Colonic mucosa (tissue), 4 donors: ENCODE measurements at regions not wholly inside any gene's neighbourhood (a gene's known extent, or its start where the extent isn't known, plus 50 kb on each side); places are given as distances from the start of the nearest gene placed in this dataset.

Experiments used
- DNase-seq: peaks from one replicate; pipeline ENCODE4 v3.0.0-alpha.2; 2020
- H3K27ac ChIP-seq: fragments of 200-600 bp; one replicate; pipeline ENCODE4 v1.8.0; 2021
- H3K27me3 ChIP-seq: fragments of 200-600 bp; one replicate; pipeline ENCODE4 v1.8.0; 2021
- H3K36me3 ChIP-seq: fragments of 200-600 bp; one replicate; pipeline ENCODE4 v1.8.0; 2021
- H3K4me1 ChIP-seq: fragments of 200-600 bp; one replicate; pipeline ENCODE4 v1.8.0; 2021; ENCODE audit warnings: mild to moderate bottlenecking
- H3K4me3 ChIP-seq: fragments of 200-600 bp; one replicate; pipeline ENCODE4 v1.8.0; 2021
- H3K9ac ChIP-seq, 2 donors: one replicate each; pipeline ENCODE4 v1.7.0; 2013; ENCODE audit warnings: control low read depth in 2 of 2, low read depth in 2 of 2, low read length in 2 of 2
- H3K9me3 ChIP-seq: fragments of 200-600 bp; one replicate; pipeline ENCODE4 v1.8.0; 2021
- intact Hi-C: fragments of 100-400 bp; cut with DNase I; formaldehyde crosslinking; loops from one replicate; pipeline ENCODE4 v1.14.1; 2022
- TF ChIP-seq, protein P1 (sequence below): fragments of 200-600 bp; IDR thresholded peaks from one replicate; pipeline ENCODE4 v1.8.0; 2022; ENCODE audit warnings: antibody characterized with exemption, mild to moderate bottlenecking
- donor health status: healthy.
- donor health status: DM: no; HTN: no; CAD: no.
- donor health status: DM: no; HTN: no; CAD: no.

GRCh38 chr7:145169908-145170307 lies 334.1 kb upstream of the TPK1 start:
- TF ChIP-seq, protein P1, sequence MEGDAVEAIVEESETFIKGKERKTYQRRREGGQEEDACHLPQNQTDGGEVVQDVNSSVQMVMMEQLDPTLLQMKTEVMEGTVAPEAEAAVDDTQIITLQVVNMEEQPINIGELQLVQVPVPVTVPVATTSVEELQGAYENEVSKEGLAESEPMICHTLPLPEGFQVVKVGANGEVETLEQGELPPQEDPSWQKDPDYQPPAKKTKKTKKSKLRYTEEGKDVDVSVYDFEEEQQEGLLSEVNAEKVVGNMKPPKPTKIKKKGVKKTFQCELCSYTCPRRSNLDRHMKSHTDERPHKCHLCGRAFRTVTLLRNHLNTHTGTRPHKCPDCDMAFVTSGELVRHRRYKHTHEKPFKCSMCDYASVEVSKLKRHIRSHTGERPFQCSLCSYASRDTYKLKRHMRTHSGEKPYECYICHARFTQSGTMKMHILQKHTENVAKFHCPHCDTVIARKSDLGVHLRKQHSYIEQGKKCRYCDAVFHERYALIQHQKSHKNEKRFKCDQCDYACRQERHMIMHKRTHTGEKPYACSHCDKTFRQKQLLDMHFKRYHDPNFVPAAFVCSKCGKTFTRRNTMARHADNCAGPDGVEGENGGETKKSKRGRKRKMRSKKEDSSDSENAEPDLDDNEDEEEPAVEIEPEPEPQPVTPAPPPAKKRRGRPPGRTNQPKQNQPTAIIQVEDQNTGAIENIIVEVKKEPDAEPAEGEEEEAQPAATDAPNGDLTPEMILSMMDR = no peak
- intact Hi-C loops = no loop called here
- Histone ChIP-seq H3K4me1 (no peaks in the 10 kb centered on the region), H3K9ac (no peak overlapping the region), H3K4me3 (no peak overlapping the region), H3K27me3 (no peaks in the 10 kb centered on the region), H3K36me3 (no peaks in the 10 kb centered on the region), H3K9me3 (no peaks in the 10 kb centered on the region), H3K27ac (no peak overlapping the region)
- DNase-seq = no peak

DNA sequence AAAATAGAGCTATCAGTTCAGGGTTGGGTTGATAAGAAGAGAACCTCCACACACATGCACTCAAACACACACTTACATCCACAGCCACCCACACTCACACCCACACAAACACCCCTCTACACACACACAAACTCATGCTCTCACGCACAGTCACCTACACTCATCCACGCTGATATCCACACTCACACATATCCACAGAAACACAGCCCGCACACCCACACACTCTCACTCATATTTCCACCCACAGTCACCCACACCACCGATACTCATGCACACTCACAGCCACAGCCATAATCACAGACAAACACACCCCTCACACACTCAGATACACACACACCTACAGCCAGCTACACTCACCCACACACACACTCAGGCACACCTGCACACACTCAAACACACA lies 333.0 kb upstream of the TPK1 start:
- Histone ChIP-seq H3K4me3 (no peak overlapping the region), H3K27ac (no peak overlapping the region), H3K9me3 (no peaks in the 10 kb centered on the region), H3K36me3 (no peaks in the 10 kb centered on the region), H3K4me1 (no peaks in the 10 kb centered on the region), H3K9ac (no peak overlapping the region), H3K27me3 (no peaks in the 10 kb centered on the region)
- DNase-seq = no peak
- TF ChIP-seq, protein P1 = no peak
- intact Hi-C loops = no loop called here

DNA sequence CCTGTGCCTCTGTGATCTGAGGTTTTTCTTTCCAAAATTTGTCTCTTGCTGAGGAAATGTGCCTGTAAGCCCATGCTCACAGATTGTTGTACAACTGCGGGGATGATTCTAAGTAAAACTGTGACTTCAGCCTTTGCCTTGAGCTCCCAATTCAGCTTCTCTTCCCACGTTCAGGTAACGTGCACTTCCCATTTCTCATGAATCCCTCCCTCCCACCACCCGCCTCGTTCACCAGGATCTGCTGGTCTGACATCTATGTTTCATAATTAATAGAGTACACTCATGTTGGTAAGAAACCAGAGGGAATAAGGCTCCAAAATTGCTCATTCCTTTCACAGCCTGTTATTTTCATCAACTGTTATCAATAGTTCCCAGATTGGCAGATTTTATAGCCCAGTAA lies 332.6 kb upstream of the TPK1 start:
- no peak overlapping the region for H3K9ac ChIP-seq
- H3K27ac ChIP-seq = no peak overlapping the region
- no peaks in the 10 kb centered on the region for H3K27me3 ChIP-seq
- DNase-seq = no peak
- TF ChIP-seq, protein P1 = no peak
- no peak overlapping the region for H3K4me3 ChIP-seq
- H3K9me3 ChIP-seq = no peaks in the 10 kb centered on the region
- H3K4me1 ChIP-seq = no peaks in the 10 kb centered on the region
- H3K36me3 ChIP-seq = no peaks in the 10 kb centered on the region
- intact Hi-C loops = no loop called here

DNA sequence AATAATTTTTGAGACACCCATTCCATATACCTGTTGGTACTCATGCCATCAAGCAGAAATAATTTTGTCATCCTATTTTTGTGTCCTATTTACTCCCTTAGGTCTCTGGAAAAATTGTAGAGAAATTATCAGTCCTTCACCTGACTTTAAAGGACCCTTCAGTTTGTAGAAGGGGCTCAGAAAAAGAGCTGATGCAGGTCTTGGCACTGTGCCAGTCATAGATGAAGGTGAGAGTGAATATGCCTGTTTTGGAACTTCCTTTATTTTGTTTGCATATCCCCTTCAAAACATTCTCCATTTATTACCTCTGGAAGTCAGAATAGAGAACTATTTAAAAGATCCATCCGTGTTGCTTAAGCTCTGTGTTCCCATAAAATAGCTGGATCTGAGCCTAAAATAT lies 321.0 kb upstream of the TPK1 start:
- TF ChIP-seq, protein P1 = no peak
- intact Hi-C loops = no loop called here
- H3K36me3 ChIP-seq = no peaks in the 10 kb centered on the region
- no peaks in the 10 kb centered on the region for H3K27me3 ChIP-seq
- H3K9ac ChIP-seq = no peak overlapping the region
- DNase-seq = no peak
- H3K4me1 ChIP-seq = no peaks in the 10 kb centered on the region
- no peaks in the 10 kb centered on the region for H3K9me3 ChIP-seq
- no peak overlapping the region for H3K27ac ChIP-seq
- no peak overlapping the region for H3K4me3 ChIP-seq

DNA sequence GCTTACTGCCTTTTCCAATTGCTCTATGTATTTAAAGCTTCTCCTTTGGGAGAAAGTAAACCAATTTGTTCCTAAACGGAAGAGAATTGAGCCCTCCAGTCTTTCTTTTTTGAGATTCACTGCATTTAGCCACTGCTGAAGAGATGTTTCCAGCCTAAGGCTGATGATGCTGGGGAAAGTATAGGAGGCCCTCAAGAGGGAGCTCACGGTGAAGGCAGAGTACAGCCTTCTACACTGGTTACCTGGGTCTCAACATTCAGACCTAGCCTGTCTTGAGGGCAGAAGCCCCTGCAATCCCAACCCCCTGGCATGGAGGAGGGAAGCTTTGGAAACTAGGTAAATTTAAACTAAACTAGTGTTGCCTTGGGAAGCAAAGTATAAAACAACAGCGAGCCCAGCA lies 316.7 kb upstream of the TPK1 start:
- Histone ChIP-seq H3K36me3 (no peaks in the 10 kb centered on the region), H3K4me1 (no peaks in the 10 kb centered on the region), H3K9me3 (no peaks in the 10 kb centered on the region), H3K4me3 (no peak overlapping the region), H3K9ac (no peak overlapping the region), H3K27me3 (no peaks in the 10 kb centered on the region), H3K27ac (no peak overlapping the region)
- no peak for DNase-seq
- intact Hi-C loops = no loop called here
- TF ChIP-seq, protein P1 = no peak

DNA sequence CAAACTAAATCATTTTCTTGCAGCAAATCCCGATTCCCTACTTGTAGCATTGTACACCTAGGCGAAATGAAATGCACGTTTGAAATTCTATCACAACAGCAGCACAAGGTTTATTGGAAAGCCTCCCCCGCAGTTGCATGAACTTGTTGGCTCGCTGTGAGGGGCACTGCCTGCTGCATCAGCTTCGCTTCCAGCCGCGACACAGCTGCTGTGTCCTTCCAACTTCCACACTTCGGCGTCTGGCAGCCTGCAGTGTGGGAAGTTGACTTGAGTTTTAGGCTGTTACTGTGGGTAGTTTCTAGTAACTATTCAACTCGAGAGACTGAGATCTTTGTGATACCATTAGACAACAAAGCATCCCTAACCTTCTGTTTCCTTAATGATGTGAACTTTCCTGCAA lies 315.8 kb upstream of the TPK1 start:
- TF ChIP-seq, protein P1 = no peak
- H3K27ac ChIP-seq = no peak overlapping the region
- intact Hi-C loops = no loop called here
- no peaks in the 10 kb centered on the region for H3K27me3 ChIP-seq
- DNase-seq = no peak
- H3K4me3 ChIP-seq = no peak overlapping the region
- H3K9me3 ChIP-seq = no peaks in the 10 kb centered on the region
- H3K36me3 ChIP-seq = no peaks in the 10 kb centered on the region
- H3K9ac ChIP-seq = no peak overlapping the region
- no peaks in the 10 kb centered on the region for H3K4me1 ChIP-seq
